CD4-positive, alpha-beta T cell treated with Interleukin-4 for 4 hours (primary cell): ENCODE measurements at regions not wholly inside any gene's neighbourhood (a gene's known extent, or its start where the extent isn't known, plus 50 kb on each side); places are given as distances from the start of the nearest gene placed in this dataset.

ENCODE experiments used
- DNase-seq: peaks from one replicate; pipeline ENCODE4 v3.0.0-alpha.2; 2020

GRCh38 chr1:238152119-238152518 is 261.4 kb upstream of the ZP4 start:
- DNase-seq: no peak

DNA sequence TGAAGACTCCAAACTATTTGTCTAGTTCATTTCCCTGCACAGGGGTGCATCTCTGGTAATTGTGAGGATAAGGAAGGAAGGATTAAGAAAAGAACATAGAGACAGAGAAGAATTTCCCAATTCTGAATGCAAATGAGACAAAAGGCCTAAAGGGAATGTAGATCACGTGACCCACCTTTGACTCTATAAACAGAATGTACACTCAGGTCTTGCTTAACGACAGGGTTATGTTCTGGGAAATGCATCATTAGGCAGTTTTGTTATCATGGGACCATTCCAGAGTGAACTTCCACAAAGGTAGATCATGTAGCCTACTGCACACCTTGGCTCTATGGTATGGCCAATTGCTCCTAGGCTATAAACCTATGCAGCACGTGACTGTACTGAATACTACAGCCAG is 252.3 kb upstream of the ZP4 start:
- no peak for DNase-seq

GRCh38 chr1:238141353-238141752 is 250.6 kb upstream of the ZP4 start:
- DNase-seq: no peak

GRCh38 chr1:238139713-238140112 is 249.0 kb upstream of the ZP4 start:
- DNase-seq: no peak

GRCh38 chr1:238138059-238138626 is 247.4 kb upstream of the ZP4 start:
- no peak for DNase-seq

DNA sequence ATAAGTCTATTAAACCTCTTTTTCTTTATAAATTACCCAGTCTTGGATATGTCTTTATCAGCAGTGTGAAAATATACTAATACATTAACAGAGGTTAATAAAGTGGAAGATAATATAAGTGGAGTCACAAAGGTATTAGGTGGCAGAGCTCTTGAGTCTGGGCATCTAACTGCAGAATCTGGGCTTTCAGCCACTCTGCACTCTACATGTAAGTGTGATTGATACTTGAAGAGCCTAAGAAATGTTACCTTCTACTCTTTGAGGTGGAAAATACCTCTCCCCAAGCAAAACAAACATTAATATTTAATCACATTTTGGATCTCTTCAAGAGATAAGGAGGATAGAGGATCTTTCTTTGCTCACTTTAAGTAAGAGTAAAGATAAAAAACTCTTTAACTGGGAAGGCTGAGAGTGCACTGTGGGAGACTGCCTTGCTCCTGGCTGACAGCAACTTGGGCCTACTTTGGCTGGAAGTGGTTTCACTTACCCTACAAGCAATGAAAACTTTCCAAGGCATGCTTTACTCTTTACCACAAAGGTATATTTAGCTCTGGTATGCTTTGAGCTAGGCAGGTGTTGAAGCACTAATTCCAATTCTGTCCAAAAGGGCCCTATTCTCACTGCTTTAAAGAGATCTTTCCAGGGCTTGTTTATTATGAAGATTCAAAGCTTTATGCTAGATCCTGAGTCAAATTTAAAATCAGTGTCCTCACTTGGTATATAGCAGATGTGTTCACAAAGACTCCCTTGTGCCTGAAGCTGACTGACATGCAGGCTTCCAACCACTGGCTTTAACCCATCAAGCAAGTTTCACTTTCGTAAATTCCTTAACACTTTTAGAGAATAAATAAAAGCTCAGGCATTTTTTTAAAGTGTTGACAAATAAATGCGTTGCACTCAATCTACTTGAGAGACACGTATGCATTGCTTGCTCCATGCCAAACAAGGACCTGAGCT is 245.3 kb upstream of the ZP4 start:
- DNase-seq: no peak

DNA sequence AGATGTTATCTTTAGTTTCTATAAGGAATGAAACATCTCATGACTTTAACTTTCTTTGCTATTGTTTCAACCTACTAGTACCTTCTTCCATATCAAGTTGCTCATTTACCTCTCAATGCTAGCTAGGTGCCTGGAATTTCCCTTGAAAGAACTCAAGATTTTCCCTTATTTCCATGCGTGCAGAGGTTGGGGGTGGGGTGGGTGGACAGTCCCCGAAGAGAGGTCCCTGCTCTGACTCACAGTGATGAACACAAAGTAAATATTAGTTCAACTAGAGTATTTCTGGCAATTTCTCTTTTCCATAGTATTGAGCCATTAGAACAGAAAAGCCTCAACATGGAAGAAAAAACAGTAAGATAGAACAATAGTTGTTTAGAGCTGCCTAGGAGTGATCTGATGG is 239.0 kb upstream of the ZP4 start:
- DNase-seq: no peak

DNA sequence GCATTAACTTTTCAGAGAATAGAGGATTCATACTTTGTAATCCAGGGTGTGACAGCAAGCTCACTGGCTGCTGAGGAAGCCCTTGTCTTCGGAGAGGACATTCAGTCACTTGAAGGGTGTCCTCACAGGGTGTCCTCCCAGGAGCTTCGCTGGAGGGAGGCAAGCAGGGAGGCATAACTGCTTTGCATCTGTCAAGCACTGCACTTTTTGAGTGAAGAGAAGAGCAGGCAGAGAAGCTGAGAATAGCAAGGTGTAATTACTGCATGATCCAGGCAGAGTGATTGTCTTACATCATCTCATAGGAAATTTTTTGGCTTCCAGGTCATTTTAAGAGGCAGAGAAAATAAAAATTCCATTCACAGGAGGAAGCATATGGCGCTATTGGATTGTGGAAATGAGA is 232.5 kb upstream of the ZP4 start:
- no peak for DNase-seq

DNA sequence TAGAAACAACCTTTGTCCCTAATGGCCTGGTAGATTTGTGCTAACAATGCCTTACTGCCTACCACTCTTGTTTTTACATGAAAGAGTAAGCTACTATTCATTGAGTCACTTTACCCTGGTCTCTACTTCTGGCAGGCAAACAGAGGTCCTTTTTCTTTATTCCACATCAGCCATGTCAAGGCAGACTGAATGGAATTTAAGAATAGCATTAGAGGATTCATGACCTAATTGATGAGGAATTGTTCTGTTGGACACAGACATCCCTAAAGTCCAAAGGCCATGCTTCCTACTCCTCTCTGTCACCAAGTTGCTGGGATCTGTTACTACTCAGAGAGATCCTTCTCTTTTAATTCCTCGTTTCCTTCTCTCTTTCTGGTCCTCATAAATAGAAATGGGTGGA is 229.1 kb upstream of the ZP4 start:
- DNase-seq: no peak

- no peak for DNase-seq
Measured at GRCh38 chr1:238119060-238119459, 228.3 kb upstream of the ZP4 start.

- DNase-seq: no peak
Measured at GRCh38 chr1:238115852-238116251, 225.1 kb upstream of the ZP4 start.

- no peak for DNase-seq
Measured at GRCh38 chr1:238112952-238113621, 222.4 kb upstream of the ZP4 start.

GRCh38 chr1:238111516-238111915 is 220.8 kb upstream of the ZP4 start:
- DNase-seq: no peak

GRCh38 chr1:238111081-238111480 is 220.4 kb upstream of the ZP4 start:
- DNase-seq: no peak

- no peak for DNase-seq
Measured at GRCh38 chr1:238108417-238108816, 217.7 kb upstream of the ZP4 start.

GRCh38 chr1:238107322-238107721 is 216.6 kb upstream of the ZP4 start:
- no peak for DNase-seq

- DNase-seq: no peak
Measured at GRCh38 chr1:238104752-238105151, 214.0 kb upstream of the ZP4 start.

DNA sequence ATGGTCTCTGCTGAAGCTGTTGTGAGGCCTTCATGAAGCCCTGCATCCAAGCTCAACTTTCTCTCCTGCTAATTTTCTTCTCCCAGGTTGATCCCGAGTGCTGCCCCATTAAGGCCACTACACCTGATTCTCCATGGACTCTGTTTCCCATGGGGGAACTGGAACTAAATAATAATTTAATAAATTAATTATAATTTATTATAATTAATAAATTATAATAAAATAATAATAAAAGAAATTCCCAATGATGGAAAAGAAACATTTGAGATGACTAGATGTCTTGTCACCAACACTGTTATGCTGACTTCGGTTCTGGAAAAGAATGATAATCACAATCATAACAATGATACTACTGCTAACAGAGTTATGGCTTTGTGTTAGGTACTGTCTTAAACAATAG is 211.2 kb upstream of the ZP4 start:
- no peak for DNase-seq

GRCh38 chr1:238099871-238100270 is 209.1 kb upstream of the ZP4 start:
- DNase-seq: no peak

DNA sequence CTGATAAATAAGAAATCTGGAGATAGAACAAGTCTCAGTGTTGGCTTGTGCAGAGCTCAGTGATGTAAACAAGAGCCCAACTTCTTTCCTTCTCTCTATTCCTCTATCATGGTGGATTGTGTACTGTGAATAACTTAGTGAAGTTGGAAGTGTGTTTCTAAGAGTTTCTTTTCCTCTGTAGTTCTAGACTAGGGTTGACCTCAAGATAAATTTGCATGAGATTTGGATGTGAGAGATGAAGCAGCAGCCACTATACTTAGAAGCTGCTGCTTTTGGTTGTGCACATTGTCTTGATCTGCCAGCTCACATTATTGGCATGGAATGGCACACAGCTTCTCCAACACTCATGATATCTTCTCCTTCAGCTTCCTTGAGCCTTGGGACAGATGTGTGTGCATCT is 198.9 kb upstream of the ZP4 start:
- DNase-seq: no peak

DNA sequence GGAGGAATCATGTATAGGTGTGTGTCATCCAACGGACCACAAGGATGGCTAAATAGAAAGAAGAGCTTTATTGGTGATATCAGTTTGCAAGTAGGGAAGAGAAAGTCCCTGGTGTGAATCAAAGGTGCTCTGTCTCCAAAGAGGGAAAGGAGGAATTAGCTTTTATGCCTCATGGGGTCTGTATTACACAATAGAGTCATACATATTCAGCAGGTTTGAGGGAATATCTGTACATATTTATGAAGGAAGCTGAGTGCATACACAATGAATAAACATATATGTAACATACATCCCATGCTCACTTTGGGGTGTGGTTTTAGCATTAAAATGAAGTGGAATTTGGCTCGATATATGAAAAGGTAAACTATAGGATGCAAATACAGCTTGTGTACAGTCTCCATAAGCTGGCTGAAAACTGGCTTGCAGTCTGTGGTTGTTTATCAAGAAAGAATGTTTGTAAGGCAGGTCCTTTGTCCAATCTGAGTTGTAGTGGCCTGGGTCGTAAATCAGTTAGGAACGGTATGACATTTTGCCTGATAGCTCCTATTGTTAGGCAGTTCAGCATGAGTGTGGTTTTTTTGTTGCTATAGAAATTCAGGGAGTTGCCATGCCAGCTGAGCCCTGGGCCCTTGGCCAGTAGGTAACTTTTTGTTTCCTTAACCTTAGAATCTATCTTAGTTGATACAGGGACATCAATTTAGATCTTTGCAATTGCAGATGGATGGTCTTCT is 198.0 kb upstream of the ZP4 start:
- DNase-seq: no peak

DNA sequence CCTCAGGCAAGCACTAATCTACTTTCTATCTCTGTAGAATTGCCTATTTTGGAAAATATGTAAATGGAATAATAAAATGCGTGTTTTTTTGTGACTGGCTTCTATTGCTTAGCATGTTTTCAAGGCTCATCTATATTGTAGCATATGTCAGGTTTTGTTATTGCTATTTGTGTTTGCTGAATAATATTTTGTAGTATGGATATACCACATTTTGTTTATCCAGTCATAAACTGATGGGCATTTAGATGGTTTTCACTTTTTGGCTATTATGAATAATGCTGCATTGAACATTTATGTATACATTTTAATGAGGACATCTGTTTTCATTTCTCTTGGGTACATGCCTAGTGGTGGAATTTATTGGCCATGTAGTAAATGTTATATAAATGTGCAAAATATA is 183.3 kb upstream of the ZP4 start:
- DNase-seq: no peak

- no peak for DNase-seq
Measured at GRCh38 chr1:238071061-238071460, 180.3 kb upstream of the ZP4 start.
